Endothelial cell of umbilical vein (primary cell): ENCODE measurements at regions not wholly inside any gene's neighbourhood (a gene's known extent, or its start where the extent isn't known, plus 50 kb on each side); places are given as distances from the start of the nearest gene placed in this dataset.

ENCODE experiments used
- BruUV-seq: library from RNA; stranded (reverse); fragments of 400-500 nt; replicated peaks from 2 replicates; lab custom pipeline; 2021; lab: Mats Ljungman, UMichigan
- CTCF ChIA-PET: fragments of 300-600, 350-600 bp; sonication (Branson Sonifier 250); formaldehyde crosslinking; loops from one replicate; lab custom pipeline; 2021; ENCODE audit warnings: antibody characterized with exemption, inconsistent platforms; lab: Charles Lee
- POLR2A ChIA-PET: fragments of 300-600, 350-600 bp; sonication (Branson Sonifier 250); formaldehyde crosslinking; loops from one replicate; lab custom pipeline; 2021; ENCODE audit warnings: antibody characterized with exemption, inconsistent platforms; lab: Charles Lee
- DNase-seq: peaks from one replicate; pipeline ENCODE4 v3.0.0-alpha.2; 2011; ENCODE audit warnings: low read depth, low spot score
- FAIRE-seq: peaks from 2 replicates; lab custom pipeline; 2011; peaks lifted over from hg19 to GRCh38; lab: Jason Lieb, UNC
- H2AFZ ChIP-seq: 2 replicates; pipeline ENCODE4 v1.6.0; 2012; ENCODE audit warnings: low read depth, low read length, control low read depth, inconsistent platforms
- H3K27ac ChIP-seq: 2 replicates; pipeline ENCODE4 v1.5.1; 2011; ENCODE audit warnings: low read depth, mild to moderate bottlenecking, control low read depth, low read length, moderate library complexity; ENCODE audit not compliant: insufficient read depth
- H3K27me3 ChIP-seq, 2 experiments: 2 replicates each; pipeline versions ENCODE4 v1.6.0 to v1.6.1; 2011; ENCODE audit warnings: low read length in 2 of 2, mixed read lengths in 1 of 2; ENCODE audit not compliant: control insufficient read depth in 2 of 2, insufficient read depth in 2 of 2
- H3K36me3 ChIP-seq, 2 experiments: 2 replicates in 1 of 2; 3 replicates in 1 of 2; pipeline ENCODE4 v1.5.1; 2011; ENCODE audit warnings: low read length in 2 of 2, mild to moderate bottlenecking in 1 of 2, moderate library complexity in 1 of 2; ENCODE audit not compliant: control insufficient read depth in 2 of 2, insufficient read depth in 2 of 2; ENCODE audit errors: extremely low read depth in 1 of 2
- H3K4me1 ChIP-seq: 3 replicates; pipeline ENCODE4 v1.5.1; 2011; ENCODE audit warnings: mild to moderate bottlenecking, low read length; ENCODE audit not compliant: control insufficient read depth, insufficient read depth; ENCODE audit errors: extremely low read depth
- H3K4me2 ChIP-seq: 2 replicates; pipeline ENCODE4 v1.6.1; 2011; ENCODE audit warnings: low read length, control low read depth, mixed read lengths; ENCODE audit not compliant: insufficient read depth
- H3K4me3 ChIP-seq, 3 experiments: fragments of 200-600 bp in 1 of 3; sonication (generic), shearing (Covaris generic) in 1 of 3; replicated peaks in 1 of 3; 2 replicates each; pipeline ENCODE4 v1.5.1; 2011 to 2016; ENCODE audit warnings: control low read depth in 3 of 3, low read length in 3 of 3, mild to moderate bottlenecking in 2 of 3, inconsistent platforms in 1 of 3, low read depth in 1 of 3, moderate library complexity in 1 of 3; ENCODE audit not compliant: insufficient read depth in 1 of 3
- H3K79me2 ChIP-seq: 2 replicates; pipeline ENCODE4 v1.6.0; 2012; ENCODE audit warnings: low read length, inconsistent platforms; ENCODE audit not compliant: control insufficient read depth, insufficient read depth
- H3K9ac ChIP-seq: replicated peaks from 2 replicates; pipeline ENCODE3; 2011; ENCODE audit warnings: low read length, control low read depth; ENCODE audit not compliant: insufficient read depth; ENCODE audit errors: extremely low read depth
- H3K9me1 ChIP-seq: replicated peaks from 3 replicates; pipeline ENCODE4 v1.6.0; 2011; ENCODE audit warnings: mild to moderate bottlenecking, low read length; ENCODE audit not compliant: control insufficient read depth, insufficient read depth; ENCODE audit errors: extremely low read depth
- H3K9me3 ChIP-seq: replicated peaks from 2 replicates; pipeline ENCODE4 v1.5.1; 2012; ENCODE audit warnings: low read length, inconsistent platforms; ENCODE audit not compliant: control insufficient read depth, insufficient read depth
- H4K20me1 ChIP-seq: replicated peaks from 2 replicates; pipeline ENCODE3; 2011; ENCODE audit warnings: mild to moderate bottlenecking, low read length; ENCODE audit not compliant: control insufficient read depth, insufficient read depth; ENCODE audit errors: extremely low read depth
- CTCF ChIP-seq, 2 donors: IDR thresholded peaks; 1 replicate in 1 of 2; 2 replicates in 1 of 2; pipeline ENCODE4 v1.5.1; 2011; ENCODE audit warnings: low read length in 2 of 2, mild to moderate bottlenecking in 2 of 2, moderate library complexity in 2 of 2, control low read depth in 1 of 2, inconsistent platforms in 1 of 2, low read depth in 1 of 2; ENCODE audit not compliant: insufficient read depth in 1 of 2; ENCODE audit errors: extremely low read depth in 1 of 2
- EZH2 ChIP-seq: IDR thresholded peaks from 2 replicates; pipeline ENCODE4 v1.6.1; 2012; ENCODE audit warnings: borderline replicate concordance, low read depth, mild to moderate bottlenecking, moderate library complexity, low read length, inconsistent platforms; ENCODE audit not compliant: severe bottlenecking
- FOS ChIP-seq: IDR thresholded peaks from 2 replicates; pipeline ENCODE4 v1.6.1; 2011; ENCODE audit warnings: mild to moderate bottlenecking, low read length, moderate library complexity, borderline replicate concordance; ENCODE audit not compliant: insufficient read depth
- GATA2 ChIP-seq: IDR thresholded peaks from 2 replicates; pipeline ENCODE4 v1.7.0; 2011; ENCODE audit warnings: low read depth, mild to moderate bottlenecking, moderate library complexity, mixed read lengths, low read length; ENCODE audit not compliant: insufficient read length, insufficient read depth
- JUN ChIP-seq: IDR thresholded peaks from 2 replicates; pipeline ENCODE4 v1.6.1; 2011; ENCODE audit warnings: borderline replicate concordance, low read depth; ENCODE audit not compliant: insufficient read length, insufficient read depth
- MYC ChIP-seq: IDR thresholded peaks from one replicate; pipeline ENCODE4 v1.6.1; 2011; ENCODE audit warnings: mild to moderate bottlenecking, low read depth, low read length
- POLR2A ChIP-seq: IDR thresholded peaks from 2 replicates; pipeline ENCODE4 v1.6.1; 2012; ENCODE audit warnings: low read depth, mild to moderate bottlenecking, control low read depth, low read length
- POLR2AphosphoS5 ChIP-seq: IDR thresholded peaks from 2 replicates; pipeline ENCODE4 v1.6.1; 2012; ENCODE audit warnings: low read depth, mild to moderate bottlenecking, control low read depth, low read length, moderate library complexity; ENCODE audit not compliant: insufficient read depth
- dilution Hi-C: fragments of 300-500 bp; cut with MboI; formaldehyde crosslinking; loops from one replicate; pipeline ENCODE4 v1.15.0; 2019; ENCODE audit warnings: low sequenced_read_pairs; ENCODE audit not compliant: extremely low pct_ligation_motif_present
- intact Hi-C: fragments of 100-400 bp; cut with micrococcal nuclease; formaldehyde crosslinking; loops from one replicate; pipeline ENCODE4 v1.10.0; 2022
- TF ChIP-seq, protein P1 (sequence below): IDR thresholded peaks from 2 replicates; pipeline ENCODE4 v1.6.1; 2011; ENCODE audit not compliant: insufficient read depth, insufficient read length

DNA sequence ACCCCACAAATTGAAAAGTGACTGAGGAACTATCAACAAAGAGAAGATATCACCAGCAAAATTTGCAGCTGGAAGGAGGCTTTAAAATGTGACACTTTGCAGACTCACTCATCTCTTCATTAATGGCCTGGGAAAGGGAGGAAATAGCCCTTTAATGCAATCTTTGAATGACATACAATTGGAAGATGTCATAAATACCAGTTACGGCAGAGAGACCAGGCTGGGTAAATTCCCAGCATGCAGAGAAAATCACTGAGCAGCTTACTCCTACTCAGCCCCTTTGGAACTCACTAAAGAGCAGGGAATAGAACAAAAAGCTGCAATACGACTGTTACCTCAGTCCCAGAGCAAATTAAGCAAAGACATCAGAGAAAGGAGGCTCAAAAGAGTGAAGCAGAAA is 238.9 kb downstream of the HS3ST1 start:
- dilution Hi-C loops = no loop called here
- no peak for FAIRE-seq

More for the DNA sequence above, 238.9 kb downstream of the HS3ST1 start:
- H4K20me1 ChIP-seq = no peaks in the 10 kb centered on the region
- intact Hi-C loops = no loop called here
- H3K4me1 ChIP-seq = no peaks in the 10 kb centered on the region
- ChIA-PET CTCF (no interaction called here), POLR2A (no interaction called here)
- no peak overlapping the region for H3K27ac ChIP-seq
- H3K4me3 ChIP-seq = no peak overlapping the region
- no peaks in the 10 kb centered on the region for H3K36me3 ChIP-seq
- H3K79me2 ChIP-seq = no peaks in the 10 kb centered on the region
- no peak overlapping the region for H3K4me2 ChIP-seq
- no peaks in the 10 kb centered on the region for H3K27me3 ChIP-seq
- no TSS peak for BruUV-seq
- H3K9me3 ChIP-seq = no peaks in the 10 kb centered on the region
- no peak for DNase-seq
- no peak for TF ChIP-seq CTCF (IDR thresholded peaks at IDR 0.05; ENCODE audit: extremely low read depth in 1 of 2, insufficient read depth in 1 of 2, low read depth in 1 of 2, low read length in 2 of 2)
- no peak for TF ChIP-seq POLR2A
- TF ChIP-seq GATA2 = no peak
- no peak for TF ChIP-seq FOS
- TF ChIP-seq, protein P1, sequence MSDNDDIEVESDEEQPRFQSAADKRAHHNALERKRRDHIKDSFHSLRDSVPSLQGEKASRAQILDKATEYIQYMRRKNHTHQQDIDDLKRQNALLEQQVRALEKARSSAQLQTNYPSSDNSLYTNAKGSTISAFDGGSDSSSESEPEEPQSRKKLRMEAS = no peak
- TF ChIP-seq POLR2AphosphoS5 = no peak
- no peak for TF ChIP-seq EZH2
- no peak for TF ChIP-seq MYC
- TF ChIP-seq JUN = no peak
- H2AFZ ChIP-seq = no peak overlapping the region
- no peak overlapping the region for H3K9ac ChIP-seq
- no peaks in the 10 kb centered on the region for H3K9me1 ChIP-seq
